Suprapubic skin (tissue), 3 donors: ENCODE measurements at regions not wholly inside any gene's neighbourhood (a gene's known extent, or its start where the extent isn't known, plus 50 kb on each side); places are given as distances from the start of the nearest gene placed in this dataset.

Experiments used
- POLR2A ChIP-seq, 2 donors: fragments of 450-650 bp; IDR thresholded peaks; one replicate each; pipeline ENCODE4 v1.6.1; 2017; ENCODE audit warnings: antibody characterized with exemption in 2 of 2, mild to moderate bottlenecking in 2 of 2, moderate library complexity in 2 of 2
- TF ChIP-seq, protein P1 (sequence below), 2 donors: fragments of 200-600 bp in 1 of 2; fragments of 450-650 bp in 1 of 2; sonication (generic) in 1 of 2; IDR thresholded peaks; one replicate each; pipeline ENCODE4 v1.5.1; 2016 to 2019; ENCODE audit warnings: antibody characterized with exemption in 2 of 2, mild to moderate bottlenecking in 1 of 2, moderate library complexity in 1 of 2

DNA sequence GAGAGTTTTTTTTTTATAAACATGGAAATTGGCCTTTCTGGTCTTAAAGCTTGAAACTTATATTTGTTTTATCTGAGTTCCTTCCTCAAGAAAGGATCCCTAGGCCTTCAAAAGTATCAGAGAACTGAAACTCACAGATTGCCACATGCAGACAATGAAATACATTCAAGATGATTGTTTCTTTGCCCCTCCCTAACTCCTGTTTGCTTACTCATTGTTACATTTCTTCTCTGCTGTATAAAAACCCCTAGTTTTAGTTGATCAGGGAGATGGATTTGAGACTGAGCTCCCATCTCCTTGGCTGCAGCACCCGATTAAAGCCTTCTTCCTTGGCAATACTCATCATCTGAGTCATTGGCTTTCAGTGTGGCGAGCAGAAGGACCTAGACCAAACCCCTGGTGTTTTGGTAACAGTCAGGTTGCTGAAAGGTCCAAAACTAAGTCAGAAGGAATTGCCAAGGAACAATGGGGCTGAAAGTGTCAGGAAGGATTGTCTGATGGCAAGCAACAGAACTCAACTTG is 132.3 kb upstream of the SULF2 start:
- TF ChIP-seq, protein P1, sequence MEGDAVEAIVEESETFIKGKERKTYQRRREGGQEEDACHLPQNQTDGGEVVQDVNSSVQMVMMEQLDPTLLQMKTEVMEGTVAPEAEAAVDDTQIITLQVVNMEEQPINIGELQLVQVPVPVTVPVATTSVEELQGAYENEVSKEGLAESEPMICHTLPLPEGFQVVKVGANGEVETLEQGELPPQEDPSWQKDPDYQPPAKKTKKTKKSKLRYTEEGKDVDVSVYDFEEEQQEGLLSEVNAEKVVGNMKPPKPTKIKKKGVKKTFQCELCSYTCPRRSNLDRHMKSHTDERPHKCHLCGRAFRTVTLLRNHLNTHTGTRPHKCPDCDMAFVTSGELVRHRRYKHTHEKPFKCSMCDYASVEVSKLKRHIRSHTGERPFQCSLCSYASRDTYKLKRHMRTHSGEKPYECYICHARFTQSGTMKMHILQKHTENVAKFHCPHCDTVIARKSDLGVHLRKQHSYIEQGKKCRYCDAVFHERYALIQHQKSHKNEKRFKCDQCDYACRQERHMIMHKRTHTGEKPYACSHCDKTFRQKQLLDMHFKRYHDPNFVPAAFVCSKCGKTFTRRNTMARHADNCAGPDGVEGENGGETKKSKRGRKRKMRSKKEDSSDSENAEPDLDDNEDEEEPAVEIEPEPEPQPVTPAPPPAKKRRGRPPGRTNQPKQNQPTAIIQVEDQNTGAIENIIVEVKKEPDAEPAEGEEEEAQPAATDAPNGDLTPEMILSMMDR (IDR thresholded peaks at IDR 0.05) = no peak
- no peak for TF ChIP-seq POLR2A (IDR thresholded peaks at IDR 0.05)
